Mesenchymal stem cell (in vitro differentiated cells and primary cell): ENCODE measurements at regions not wholly inside any gene's neighbourhood (a gene's known extent, or its start where the extent isn't known, plus 50 kb on each side); places are given as distances from the start of the nearest gene placed in this dataset.

Source experiments
- DNase-seq: peaks from one replicate; pipeline ENCODE4 v3.0.0-alpha.2; 2013
- H2AFZ ChIP-seq: one replicate; pipeline ENCODE4 v1.6.1; 2013; ENCODE audit warnings: low read depth, mild to moderate bottlenecking, control low read depth, inconsistent platforms, low read length, moderate library complexity
- H2AK5ac ChIP-seq: 2 replicates; pipeline ENCODE4 v1.6.1; 2013; ENCODE audit warnings: low read length, moderate library complexity, mild to moderate bottlenecking, inconsistent platforms; ENCODE audit not compliant: severe bottlenecking
- H2BK120ac ChIP-seq: one replicate; pipeline ENCODE4 v1.6.1; 2013; ENCODE audit warnings: low read depth, mild to moderate bottlenecking, inconsistent platforms, low read length, moderate library complexity
- H2BK12ac ChIP-seq, 2 experiments: one replicate each; pipeline ENCODE4 v1.6.1; 2013; ENCODE audit warnings: inconsistent platforms in 2 of 2, low read length in 2 of 2, mild to moderate bottlenecking in 2 of 2, moderate library complexity in 2 of 2, control low read depth in 1 of 2
- H2BK15ac ChIP-seq: one replicate; pipeline ENCODE4 v1.6.1; 2013; ENCODE audit warnings: mild to moderate bottlenecking, low read depth, inconsistent platforms; ENCODE audit not compliant: poor library complexity, severe bottlenecking
- H2BK5ac ChIP-seq: 2 replicates; pipeline ENCODE4 v1.6.1; 2013; ENCODE audit warnings: low read depth, mild to moderate bottlenecking, low read length, control low read depth, inconsistent platforms; ENCODE audit not compliant: poor library complexity, severe bottlenecking
- H3K14ac ChIP-seq, 2 experiments: one replicate each; pipeline ENCODE4 v1.6.1; 2013; ENCODE audit warnings: inconsistent platforms in 2 of 2, low read length in 2 of 2, control low read depth in 1 of 2, mild to moderate bottlenecking in 1 of 2, moderate library complexity in 1 of 2
- H3K18ac ChIP-seq, 2 experiments: one replicate each; pipeline ENCODE4 v1.6.1; 2013; ENCODE audit warnings: inconsistent platforms in 2 of 2, low read length in 2 of 2, control low read depth in 1 of 2, low read depth in 1 of 2, mild to moderate bottlenecking in 1 of 2
- H3K23ac ChIP-seq, 2 experiments: one replicate each; pipeline ENCODE4 v1.6.1; 2013; ENCODE audit warnings: inconsistent platforms in 2 of 2, low read length in 2 of 2, mild to moderate bottlenecking in 2 of 2, moderate library complexity in 2 of 2, control low read depth in 1 of 2
- H3K27ac ChIP-seq: 2 replicates; pipeline ENCODE4 v1.5.1; 2013; ENCODE audit warnings: mild to moderate bottlenecking, moderate library complexity, low read length, control low read depth, inconsistent platforms; ENCODE audit not compliant: poor library complexity, severe bottlenecking
- H3K27me3 ChIP-seq, 2 experiments: 2 replicates each; pipeline versions ENCODE4 v1.6.1 to v1.7.0; 2013; ENCODE audit warnings: low read length in 2 of 2, mild to moderate bottlenecking in 2 of 2, moderate library complexity in 2 of 2, control low read depth in 1 of 2, inconsistent platforms in 1 of 2; ENCODE audit not compliant: control insufficient read depth in 1 of 2, insufficient read depth in 1 of 2
- H3K36me3 ChIP-seq, 2 experiments: 2 replicates each; pipeline versions ENCODE4 v1.6.1 to v1.7.0; 2013; ENCODE audit warnings: low read length in 2 of 2, control low read depth in 1 of 2, inconsistent platforms in 1 of 2, low read depth in 1 of 2, mild to moderate bottlenecking in 1 of 2; ENCODE audit not compliant: insufficient read depth in 2 of 2, control insufficient read depth in 1 of 2
- H3K4ac ChIP-seq, 2 experiments: one replicate each; pipeline ENCODE4 v1.6.1; 2013; ENCODE audit warnings: inconsistent platforms in 2 of 2, low read length in 2 of 2, mild to moderate bottlenecking in 2 of 2, moderate library complexity in 2 of 2, control low read depth in 1 of 2, low read depth in 1 of 2
- H3K4me1 ChIP-seq: 2 replicates; pipeline ENCODE4 v1.6.1; 2013; ENCODE audit warnings: low read depth, low read length, control low read depth; ENCODE audit not compliant: control insufficient read depth, insufficient read depth
- H3K4me2 ChIP-seq: 2 replicates; pipeline ENCODE4 v1.6.1; 2013; ENCODE audit warnings: low read length, mild to moderate bottlenecking, inconsistent platforms; ENCODE audit not compliant: poor library complexity, severe bottlenecking
- H3K4me3 ChIP-seq, 2 experiments: 2 replicates each; pipeline versions ENCODE4 v1.5.1 to v1.7.0; 2013; ENCODE audit warnings: low read length in 2 of 2, mild to moderate bottlenecking in 2 of 2, control low read depth in 1 of 2, low read depth in 1 of 2; ENCODE audit not compliant: insufficient read depth in 1 of 2
- H3K79me1 ChIP-seq: replicated peaks from 2 replicates; pipeline ENCODE4 v1.6.1; 2013; ENCODE audit warnings: mild to moderate bottlenecking, control low read depth, low read length, inconsistent platforms; ENCODE audit not compliant: poor library complexity, severe bottlenecking
- H3K9ac ChIP-seq: 2 replicates; pipeline ENCODE4 v1.7.0; 2013; ENCODE audit warnings: mild to moderate bottlenecking, low read length, moderate library complexity
- H3K9me3 ChIP-seq: 2 replicates; pipeline ENCODE4 v1.7.0; 2013; ENCODE audit warnings: mild to moderate bottlenecking, low read length; ENCODE audit not compliant: control insufficient read depth
- H4K8ac ChIP-seq: one replicate; pipeline ENCODE4 v1.6.1; 2013; ENCODE audit warnings: inconsistent platforms, mild to moderate bottlenecking, low read length, moderate library complexity
- H4K91ac ChIP-seq: one replicate; pipeline ENCODE4 v1.6.1; 2013; ENCODE audit warnings: mild to moderate bottlenecking, low read length, inconsistent platforms
- WGBS: methylation state at CpG from one replicate; pipeline ENCODE4 v1.1.7; 2013; ENCODE audit warnings: mixed read lengths; 5-methylcytosine and 5-hydroxymethylcytosine counted together

DNA sequence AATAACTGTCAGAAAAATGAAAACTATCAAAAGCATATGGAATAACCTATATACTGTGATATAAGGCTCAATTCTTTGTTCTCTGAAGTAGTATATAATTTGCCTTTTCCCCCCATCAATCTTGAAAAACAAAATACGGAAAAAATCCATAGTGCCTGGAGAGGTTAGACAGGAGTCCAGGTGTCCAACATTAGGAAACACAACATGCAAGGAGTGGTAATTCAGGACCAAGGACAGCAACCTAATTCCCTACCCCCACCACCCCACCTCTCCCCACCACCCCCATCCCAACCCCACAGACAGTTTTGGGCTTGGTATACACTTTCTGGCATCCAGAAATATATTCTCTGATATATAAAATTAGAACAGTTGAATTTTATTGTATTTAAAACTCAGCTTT, 55.1 kb upstream of the SLC25A26 start:
- peaks cover 19 to 32% of the 10 kb centered on the region in 2 experiments for H3K27me3 ChIP-seq

DNA sequence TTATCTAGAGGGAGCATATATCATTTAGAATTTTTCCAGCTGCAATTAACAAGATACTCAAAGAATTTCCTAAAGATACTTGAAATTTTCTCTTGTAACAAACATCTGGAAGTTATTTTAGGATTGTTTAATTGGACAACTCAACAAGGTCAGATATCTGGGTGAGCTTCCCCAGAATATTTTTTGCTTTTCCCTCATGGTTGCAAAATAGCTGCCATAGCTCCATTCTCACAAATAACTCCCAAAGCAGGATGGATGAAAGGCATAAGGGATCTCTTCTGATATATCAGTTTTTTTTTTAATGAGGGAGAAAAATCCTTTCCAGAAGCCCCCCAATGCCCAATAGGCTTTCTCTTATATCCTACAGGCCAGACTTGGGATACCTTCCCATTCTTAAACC, 56.6 kb upstream of the SLC25A26 start:
- no peak overlapping the region for H3K4me2 ChIP-seq
- H2BK120ac ChIP-seq = no peak overlapping the region
- no peak overlapping the region for H2BK12ac ChIP-seq
- H3K27me3 ChIP-seq = peaks cover 19 to 25% of the 10 kb centered on the region in 2 experiments
- no peak overlapping the region for H3K14ac ChIP-seq
- no peak overlapping the region for H3K4me3 ChIP-seq
- H2BK5ac ChIP-seq = no peak overlapping the region
- no peaks in the 10 kb centered on the region for H3K4me1 ChIP-seq
- H3K9me3 ChIP-seq = peaks cover 8% of the 10 kb centered on the region
- no peak overlapping the region for H3K27ac ChIP-seq
- H4K91ac ChIP-seq = no peak overlapping the region
- H2AFZ ChIP-seq = no peak overlapping the region
- DNase-seq = no peak
- H4K8ac ChIP-seq = no peak overlapping the region
- H2BK15ac ChIP-seq = no peak overlapping the region
- H3K4ac ChIP-seq = no peak overlapping the region
- no peak overlapping the region for H2AK5ac ChIP-seq
- H3K9ac ChIP-seq = no peak overlapping the region
- H3K36me3 ChIP-seq = no peaks in the 10 kb centered on the region
- no peak overlapping the region for H3K18ac ChIP-seq
- no peak overlapping the region for H3K23ac ChIP-seq
- H3K79me1 ChIP-seq = no peaks in the 10 kb centered on the region

More for the DNA sequence above, 55.1 kb upstream of the SLC25A26 start:
- DNase-seq = no peak
- Histone ChIP-seq H3K23ac (no peak overlapping the region), H3K9ac (no peak overlapping the region), H2BK12ac (no peak overlapping the region), H3K4me2 (no peak overlapping the region), H4K8ac (no peak overlapping the region), H3K27ac (no peak overlapping the region), H2AFZ (no peak overlapping the region), H3K79me1 (no peaks in the 10 kb centered on the region), H2BK120ac (no peak overlapping the region), H3K14ac (no peak overlapping the region), H3K36me3 (no peaks in the 10 kb centered on the region), H2BK5ac (no peak overlapping the region), H3K4me3 (no peak overlapping the region), H3K18ac (no peak overlapping the region), H2BK15ac (no peak overlapping the region), H3K4ac (no peak overlapping the region), H4K91ac (no peak overlapping the region), H2AK5ac (no peak overlapping the region), H3K4me1 (no peaks in the 10 kb centered on the region), H3K9me3 (peaks cover 8% of the 10 kb centered on the region)
- WGBS = 58% methylated on average over 1 of the region's 1 CpG

DNA sequence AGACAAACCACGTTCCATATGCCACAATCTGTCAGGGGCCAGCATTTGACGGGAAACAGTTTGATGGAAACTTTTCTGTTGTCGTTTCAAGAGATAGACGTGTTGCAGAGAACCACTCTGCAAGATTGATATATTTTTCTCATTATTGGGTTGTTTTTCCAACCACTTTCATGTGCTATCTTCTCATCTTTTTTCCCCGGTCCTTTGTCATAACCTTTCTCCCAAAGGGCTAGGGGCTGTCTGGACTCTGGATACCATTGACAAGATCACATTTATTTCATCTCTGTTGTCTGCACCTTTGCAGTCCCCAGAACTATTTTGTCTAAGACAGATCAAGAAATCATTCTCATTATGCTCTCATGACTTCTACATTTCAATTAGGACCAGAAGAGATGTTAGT, 57.6 kb upstream of the SLC25A26 start:
- peaks cover 8% of the 10 kb centered on the region for H3K9me3 ChIP-seq
- H3K27ac ChIP-seq = no peak overlapping the region
- WGBS = 51% methylated on average over 5 of the region's 5 CpGs

DNA sequence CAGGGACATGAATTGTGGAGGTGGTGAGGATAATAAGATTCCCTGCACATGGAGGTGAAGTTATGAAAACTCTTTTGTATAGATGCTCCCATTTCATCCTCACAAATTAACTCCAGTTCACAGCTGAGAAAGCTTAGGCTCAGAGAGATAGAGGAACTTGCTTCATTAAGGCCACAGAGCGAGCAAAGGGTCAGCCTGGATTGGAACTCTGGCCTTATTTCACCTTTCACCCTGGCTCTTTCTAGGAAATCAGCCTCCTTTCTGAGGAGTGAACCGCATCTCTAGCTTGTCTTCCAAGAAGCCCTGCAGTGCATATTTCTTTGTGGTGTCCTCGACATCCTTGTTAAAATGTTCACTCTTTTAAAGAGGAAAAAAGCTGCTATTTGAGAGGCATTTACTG, 58.0 kb upstream of the SLC25A26 start:
- no peak for DNase-seq
- no peaks in the 10 kb centered on the region for H3K79me1 ChIP-seq
- no peak overlapping the region for H2BK12ac ChIP-seq
- no peak overlapping the region for H2AFZ ChIP-seq
- no peak overlapping the region for H4K91ac ChIP-seq
- H2BK5ac ChIP-seq = no peak overlapping the region
- H3K14ac ChIP-seq = no peak overlapping the region
- no peak overlapping the region for H3K27ac ChIP-seq
- H3K4me3 ChIP-seq = no peak overlapping the region
- H2AK5ac ChIP-seq = no peak overlapping the region
- peaks cover 8% of the 10 kb centered on the region for H3K9me3 ChIP-seq
- no peak overlapping the region for H3K18ac ChIP-seq
- no peak overlapping the region for H3K23ac ChIP-seq
- no peak overlapping the region for H3K9ac ChIP-seq
- H3K36me3 ChIP-seq = no peaks in the 10 kb centered on the region
- no peak overlapping the region for H4K8ac ChIP-seq
- H3K27me3 ChIP-seq = peaks cover 19% of the 10 kb centered on the region in 2 experiments
- H3K4ac ChIP-seq = no peak overlapping the region
- no peak overlapping the region for H2BK120ac ChIP-seq
- H3K4me1 ChIP-seq = no peaks in the 10 kb centered on the region
- H2BK15ac ChIP-seq = no peak overlapping the region
- WGBS = 80% methylated on average over 2 of the region's 3 CpGs
- H3K4me2 ChIP-seq = no peak overlapping the region

More for the DNA sequence above, 57.6 kb upstream of the SLC25A26 start:
- DNase-seq = no peak
- H3K4me3 ChIP-seq = no peak overlapping the region
- H3K79me1 ChIP-seq = no peaks in the 10 kb centered on the region
- H2BK120ac ChIP-seq = no peak overlapping the region
- no peak overlapping the region for H2BK15ac ChIP-seq
- no peak overlapping the region for H2AK5ac ChIP-seq
- H2BK12ac ChIP-seq = no peak overlapping the region
- H3K4ac ChIP-seq = no peak overlapping the region
- no peak overlapping the region for H3K9ac ChIP-seq
- H3K14ac ChIP-seq = no peak overlapping the region
- no peak overlapping the region for H3K4me2 ChIP-seq
- no peak overlapping the region for H2AFZ ChIP-seq
- no peak overlapping the region for H4K91ac ChIP-seq
- H3K4me1 ChIP-seq = no peaks in the 10 kb centered on the region
- H3K27me3 ChIP-seq = peaks cover 19% of the 10 kb centered on the region in 2 experiments
- H4K8ac ChIP-seq = no peak overlapping the region
- H3K36me3 ChIP-seq = no peaks in the 10 kb centered on the region
- no peak overlapping the region for H3K23ac ChIP-seq
- H3K18ac ChIP-seq = no peak overlapping the region
- H2BK5ac ChIP-seq = no peak overlapping the region
